Fibroblast of pulmonary artery (primary cell): ENCODE measurements at regions not wholly inside any gene's neighbourhood (a gene's known extent, or its start where the extent isn't known, plus 50 kb on each side); places are given as distances from the start of the nearest gene placed in this dataset.

Experiments
- DNase-seq: peaks from one replicate; pipeline ENCODE4 v3.0.0-alpha.2; 2010; ENCODE audit warnings: low read depth
- H3K4me3 ChIP-seq: replicated peaks from 2 replicates; pipeline ENCODE4 v1.5.1; 2011; ENCODE audit warnings: low read depth, mild to moderate bottlenecking, control low read depth, low read length, moderate library complexity
- TF ChIP-seq, protein P1 (sequence below): IDR thresholded peaks from 2 replicates; pipeline ENCODE4 v1.5.1; 2011; ENCODE audit warnings: mild to moderate bottlenecking, control low read depth, low read length, inconsistent platforms; ENCODE audit errors: missing control alignments

DNA sequence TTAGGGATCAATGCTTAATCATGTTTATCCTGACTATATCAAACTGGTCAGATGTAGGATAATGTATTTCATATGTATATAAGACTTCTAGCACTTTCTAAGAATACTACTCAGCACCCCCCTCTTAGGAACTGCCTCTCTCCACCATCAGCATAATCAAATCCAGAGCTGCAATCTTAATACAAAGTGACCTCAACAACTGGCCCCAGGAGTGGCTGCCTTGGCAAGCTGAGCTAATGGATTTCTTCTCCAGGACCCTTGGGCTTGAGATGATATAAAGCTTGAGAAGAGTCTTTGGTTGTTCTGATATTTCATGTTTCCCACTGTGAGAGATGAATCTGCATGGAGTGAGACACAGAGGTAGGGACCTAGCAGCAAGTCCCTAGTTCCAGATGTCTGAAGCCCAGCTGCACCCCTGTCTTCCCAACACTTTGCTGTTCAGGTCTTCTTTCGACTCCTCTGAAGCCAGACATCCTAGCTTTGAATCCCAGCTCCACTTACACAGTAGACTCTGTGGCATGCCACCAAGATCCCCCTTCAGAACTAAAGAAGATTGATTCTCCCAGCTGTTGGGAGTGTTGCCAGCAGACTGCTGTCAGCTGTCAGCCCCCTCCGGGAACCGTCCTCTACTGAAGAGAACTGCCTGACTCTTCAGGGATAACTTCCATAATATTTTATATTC is 309.3 kb upstream of the UBE2E2 start:
- no peak overlapping the region for H3K4me3 ChIP-seq
- no peak for DNase-seq
- TF ChIP-seq, protein P1, sequence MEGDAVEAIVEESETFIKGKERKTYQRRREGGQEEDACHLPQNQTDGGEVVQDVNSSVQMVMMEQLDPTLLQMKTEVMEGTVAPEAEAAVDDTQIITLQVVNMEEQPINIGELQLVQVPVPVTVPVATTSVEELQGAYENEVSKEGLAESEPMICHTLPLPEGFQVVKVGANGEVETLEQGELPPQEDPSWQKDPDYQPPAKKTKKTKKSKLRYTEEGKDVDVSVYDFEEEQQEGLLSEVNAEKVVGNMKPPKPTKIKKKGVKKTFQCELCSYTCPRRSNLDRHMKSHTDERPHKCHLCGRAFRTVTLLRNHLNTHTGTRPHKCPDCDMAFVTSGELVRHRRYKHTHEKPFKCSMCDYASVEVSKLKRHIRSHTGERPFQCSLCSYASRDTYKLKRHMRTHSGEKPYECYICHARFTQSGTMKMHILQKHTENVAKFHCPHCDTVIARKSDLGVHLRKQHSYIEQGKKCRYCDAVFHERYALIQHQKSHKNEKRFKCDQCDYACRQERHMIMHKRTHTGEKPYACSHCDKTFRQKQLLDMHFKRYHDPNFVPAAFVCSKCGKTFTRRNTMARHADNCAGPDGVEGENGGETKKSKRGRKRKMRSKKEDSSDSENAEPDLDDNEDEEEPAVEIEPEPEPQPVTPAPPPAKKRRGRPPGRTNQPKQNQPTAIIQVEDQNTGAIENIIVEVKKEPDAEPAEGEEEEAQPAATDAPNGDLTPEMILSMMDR, result no peak

DNA sequence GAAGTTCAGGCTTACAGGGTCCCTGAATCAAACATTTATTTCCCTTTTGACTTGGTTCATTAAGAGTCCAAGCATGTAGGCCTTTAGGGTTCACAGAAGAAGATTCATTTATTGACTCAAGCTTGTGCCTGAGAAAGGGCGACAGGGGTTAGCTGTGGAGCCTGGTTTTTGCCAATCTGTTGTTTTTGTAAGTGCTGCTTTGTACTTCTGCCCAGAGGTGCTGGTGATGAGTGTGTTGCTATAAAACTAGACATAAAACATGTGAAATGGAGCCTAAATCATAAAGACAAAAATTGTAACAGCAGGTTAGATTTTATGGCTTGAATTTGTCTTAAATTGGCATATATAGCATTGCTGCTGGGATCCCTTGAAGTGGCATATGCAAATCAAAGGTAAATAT is 308.3 kb upstream of the UBE2E2 start:
- H3K4me3 ChIP-seq, result no peak overlapping the region
- TF ChIP-seq, protein P1, result no peak
- no peak for DNase-seq

DNA sequence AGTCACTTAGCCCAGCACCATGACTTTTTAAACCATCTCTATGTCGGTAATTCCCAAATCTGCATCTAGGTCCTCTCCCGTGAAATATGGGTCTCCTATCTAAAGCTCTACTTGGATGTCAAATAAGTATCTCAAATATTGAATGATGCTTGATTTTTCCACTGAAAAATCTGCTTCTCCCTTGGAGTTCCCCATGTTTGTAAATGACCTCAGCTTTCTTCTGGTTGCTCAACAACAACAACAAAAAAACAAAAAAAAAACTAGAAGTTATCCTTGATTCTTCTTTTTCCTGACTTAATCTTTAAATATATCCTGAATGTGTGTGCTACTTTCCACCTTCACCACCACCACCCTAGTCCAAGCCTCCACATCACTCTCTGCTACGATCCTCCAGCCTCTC is 307.5 kb upstream of the UBE2E2 start:
- no peak overlapping the region for H3K4me3 ChIP-seq
- no peak for DNase-seq
- TF ChIP-seq, protein P1, result no peak

DNA sequence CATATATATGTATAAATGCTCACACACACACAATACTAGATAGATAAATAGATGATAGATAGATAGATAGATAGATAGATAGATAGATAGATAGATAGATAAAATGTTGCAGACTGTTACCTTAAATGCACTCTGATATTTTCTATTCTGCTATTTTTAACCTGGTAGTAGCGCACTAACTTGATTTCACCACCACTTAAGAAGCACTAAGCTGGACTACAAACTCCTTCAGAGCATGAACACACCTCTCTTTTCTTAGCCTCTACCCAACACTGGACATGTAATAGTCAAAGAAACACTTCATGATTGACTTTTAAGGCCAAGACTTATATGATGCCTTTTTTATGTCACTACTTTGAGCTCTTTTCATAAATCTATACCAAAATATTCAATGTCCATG is 304.6 kb upstream of the UBE2E2 start:
- DNase-seq, result no peak
- TF ChIP-seq, protein P1, result no peak
- no peak overlapping the region for H3K4me3 ChIP-seq

DNA sequence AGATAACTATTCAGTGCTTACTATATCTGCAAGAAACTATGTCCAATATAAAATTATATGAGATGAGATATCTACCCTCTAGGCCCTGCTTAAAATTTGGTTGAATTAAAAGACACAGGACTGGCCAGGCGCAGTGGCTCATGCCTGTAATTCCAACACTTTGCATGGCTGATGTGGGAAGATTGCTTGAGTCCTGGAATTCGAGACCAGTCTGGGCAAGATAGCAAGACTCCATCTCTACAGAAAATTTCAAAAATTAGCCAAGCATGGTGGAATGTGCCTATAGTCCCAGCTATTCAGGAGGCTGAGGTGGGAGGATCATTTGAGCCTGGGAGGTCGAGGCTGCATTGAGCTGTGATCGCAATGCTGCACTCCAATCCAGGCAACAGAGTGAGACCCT is 303.7 kb upstream of the UBE2E2 start:
- no peak overlapping the region for H3K4me3 ChIP-seq
- DNase-seq, result no peak
- TF ChIP-seq, protein P1, result no peak

DNA sequence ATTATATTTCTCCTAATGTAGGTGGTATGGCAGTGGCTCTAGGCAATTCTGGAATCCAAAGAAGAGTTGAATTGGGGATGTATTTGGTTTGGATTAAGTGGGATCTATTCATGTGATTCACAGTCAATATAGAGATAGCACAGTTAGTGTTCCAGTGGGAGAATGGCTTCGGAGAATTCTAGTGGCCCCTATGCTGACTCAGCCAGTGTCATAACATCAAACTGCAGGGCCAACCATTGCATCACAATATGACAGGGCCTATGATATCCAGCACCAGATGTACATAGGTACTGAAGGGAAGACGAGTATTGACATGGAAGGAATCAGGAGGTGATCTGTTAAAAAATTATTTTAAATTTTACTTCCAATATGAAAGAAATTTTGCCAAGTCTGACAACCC is 302.8 kb upstream of the UBE2E2 start:
- no peak for DNase-seq
- TF ChIP-seq, protein P1, result no peak

DNA sequence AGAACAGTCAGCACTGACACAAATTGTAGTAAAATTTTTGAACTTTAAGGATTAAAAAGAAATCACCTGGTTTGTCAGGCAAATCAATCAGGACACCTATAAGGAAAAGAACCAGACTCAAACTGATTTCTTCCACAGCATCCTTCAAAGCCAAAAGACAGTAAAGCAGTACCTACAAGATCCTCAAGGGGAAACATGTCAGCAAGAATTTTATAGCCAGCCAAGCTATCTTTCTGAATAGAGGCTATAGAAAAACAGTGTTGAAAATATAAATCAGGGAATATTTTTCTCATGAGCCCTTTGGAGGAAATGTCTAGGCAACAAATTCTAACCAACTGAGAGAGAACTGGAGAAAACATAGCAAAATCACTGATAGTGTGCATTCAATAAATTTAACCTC is 301.4 kb upstream of the UBE2E2 start:
- no peak for DNase-seq
- no peak overlapping the region for H3K4me3 ChIP-seq
- TF ChIP-seq, protein P1, result no peak

More for the DNA sequence above, 302.8 kb upstream of the UBE2E2 start:
- no peak overlapping the region for H3K4me3 ChIP-seq
